Transverse colon (tissue), 4 donors: ENCODE measurements at regions not wholly inside any gene's neighbourhood (a gene's known extent, or its start where the extent isn't known, plus 50 kb on each side); places are given as distances from the start of the nearest gene placed in this dataset.
"Not testable (repeated sequence)": the region's sequence is repeated elsewhere in the genome, so short reads cannot be mapped to it uniquely, and the experiment has no call there.

Experiments
- DNase-seq: peaks from one replicate; pipeline ENCODE4 v3.0.0-alpha.2; 2019
- H3K27ac ChIP-seq, 4 donors: fragments of 200-600 bp; sonication (generic); 2 replicates each; pipeline ENCODE4 v1.5.1; 2016 to 2018; ENCODE audit warnings: inconsistent platforms in 4 of 4
- H3K27me3 ChIP-seq: fragments of 200-600 bp; sonication (generic); 2 replicates; pipeline ENCODE4 v1.5.1; 2017; ENCODE audit warnings: inconsistent platforms
- H3K36me3 ChIP-seq, 4 donors: fragments of 200-600 bp; sonication (generic); 2 replicates each; pipeline ENCODE4 v1.5.1; 2017 to 2019; ENCODE audit warnings: inconsistent platforms in 4 of 4
- H3K4me1 ChIP-seq, 4 donors: fragments of 200-600 bp; sonication (generic); 2 replicates each; pipeline ENCODE4 v1.5.1; 2017 to 2020; ENCODE audit warnings: inconsistent platforms in 4 of 4
- H3K4me3 ChIP-seq, 4 donors: fragments of 200-600 bp; sonication (generic); 1 replicate in 1 of 4; 2 replicates in 3 of 4; pipeline versions ENCODE4 v1.5.1 to v1.6.1; 2017 to 2019; ENCODE audit warnings: inconsistent platforms in 4 of 4
- H3K9me3 ChIP-seq, 2 donors: fragments of 200-600 bp; sonication (generic); 2 replicates each; pipeline ENCODE4 v1.5.1; 2017 to 2019; ENCODE audit warnings: inconsistent platforms in 2 of 2
- EP300 ChIP-seq: sonication (generic); formaldehyde crosslinking; IDR thresholded peaks from one replicate; pipeline ENCODE4 v1.6.1; 2017; ENCODE audit warnings: antibody characterized with exemption, low read depth
- POLR2A ChIP-seq: fragments of 450-650 bp; IDR thresholded peaks from one replicate; pipeline ENCODE4 v1.6.1; 2016; ENCODE audit warnings: antibody characterized with exemption, mild to moderate bottlenecking, moderate library complexity
- POLR2AphosphoS5 ChIP-seq, 3 donors: sonication (generic); formaldehyde crosslinking; IDR thresholded peaks; one replicate each; pipeline ENCODE4 v1.6.1; 2016; ENCODE audit warnings: antibody characterized with exemption in 3 of 3
- WGBS, 2 donors: methylation state at CpG; one replicate each; pipeline ENCODE4 v1.1.5; 2018; ENCODE audit warnings: low coverage in 1 of 2; 5-methylcytosine and 5-hydroxymethylcytosine counted together
- in situ Hi-C, 4 donors: fragments of 200-750 bp; cut with MboI; loops; one replicate each; pipeline versions ENCODE4 v1.15.0 to v1.15.1; 2017; ENCODE audit warnings: low sequenced_read_pairs in 3 of 4, low pct_ligation_motif_present in 1 of 4, low pct_unique_long_range_greater_than_20kb in 1 of 4
- intact Hi-C: fragments of 100-400 bp; cut with DNase I; formaldehyde crosslinking; loops from one replicate; pipeline ENCODE4 v1.15.1; 2023; ENCODE audit warnings: low total_unique reads
- TF ChIP-seq, protein P1 (sequence below), 5 experiments: fragments of 200-600 bp in 3 of 5; fragments of 450-650 bp in 2 of 5; sonication (generic) in 3 of 5; IDR thresholded peaks; 1 replicate in 2 of 5; 2 replicates in 3 of 5; pipeline ENCODE4 v1.5.1; 2016 to 2017; ENCODE audit warnings: antibody characterized with exemption in 5 of 5, inconsistent platforms in 3 of 5, mild to moderate bottlenecking in 2 of 5, moderate library complexity in 1 of 5

DNA sequence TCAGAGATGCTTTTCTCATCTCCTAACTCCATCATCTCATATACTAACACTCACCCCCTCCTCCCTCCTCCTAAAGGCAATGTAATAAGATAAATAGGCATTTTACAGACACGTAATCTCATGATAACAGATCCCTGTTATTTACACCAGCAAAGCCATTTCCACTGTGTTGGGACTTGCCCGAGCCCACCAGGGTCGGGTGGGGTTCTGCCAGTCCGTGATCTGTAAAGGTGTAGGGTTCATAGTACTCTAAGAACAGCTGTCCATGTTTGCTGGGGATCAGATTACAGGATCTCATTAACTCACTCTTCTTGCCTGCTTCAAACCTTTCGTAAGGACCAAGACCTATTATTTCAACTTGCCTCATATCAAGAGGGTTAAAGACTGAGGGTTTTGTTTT is 172.4 kb downstream of the FZD1 start:
- H3K27ac ChIP-seq, result no peak overlapping the region
- TF ChIP-seq EP300 (no peak), POLR2AphosphoS5 (IDR thresholded peaks at IDR 0.05) (no peak), POLR2A (no peak)
- TF ChIP-seq, protein P1, sequence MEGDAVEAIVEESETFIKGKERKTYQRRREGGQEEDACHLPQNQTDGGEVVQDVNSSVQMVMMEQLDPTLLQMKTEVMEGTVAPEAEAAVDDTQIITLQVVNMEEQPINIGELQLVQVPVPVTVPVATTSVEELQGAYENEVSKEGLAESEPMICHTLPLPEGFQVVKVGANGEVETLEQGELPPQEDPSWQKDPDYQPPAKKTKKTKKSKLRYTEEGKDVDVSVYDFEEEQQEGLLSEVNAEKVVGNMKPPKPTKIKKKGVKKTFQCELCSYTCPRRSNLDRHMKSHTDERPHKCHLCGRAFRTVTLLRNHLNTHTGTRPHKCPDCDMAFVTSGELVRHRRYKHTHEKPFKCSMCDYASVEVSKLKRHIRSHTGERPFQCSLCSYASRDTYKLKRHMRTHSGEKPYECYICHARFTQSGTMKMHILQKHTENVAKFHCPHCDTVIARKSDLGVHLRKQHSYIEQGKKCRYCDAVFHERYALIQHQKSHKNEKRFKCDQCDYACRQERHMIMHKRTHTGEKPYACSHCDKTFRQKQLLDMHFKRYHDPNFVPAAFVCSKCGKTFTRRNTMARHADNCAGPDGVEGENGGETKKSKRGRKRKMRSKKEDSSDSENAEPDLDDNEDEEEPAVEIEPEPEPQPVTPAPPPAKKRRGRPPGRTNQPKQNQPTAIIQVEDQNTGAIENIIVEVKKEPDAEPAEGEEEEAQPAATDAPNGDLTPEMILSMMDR (IDR thresholded peaks at IDR 0.05), result no peak
- in situ Hi-C loops, result no loop called here
- no peaks in the 10 kb centered on the region for H3K4me1 ChIP-seq
- WGBS, 2 donors, result 33 to 88% methylated on average over 1 to 5 of the region's 5 CpGs
- H3K4me3 ChIP-seq, result no peak overlapping the region
- DNase-seq, result no peak
- H3K9me3 ChIP-seq, result no peaks in the 10 kb centered on the region
- H3K27me3 ChIP-seq, result no peaks in the 10 kb centered on the region
- intact Hi-C loops, result no loop called here
- no peaks in the 10 kb centered on the region for H3K36me3 ChIP-seq

DNA sequence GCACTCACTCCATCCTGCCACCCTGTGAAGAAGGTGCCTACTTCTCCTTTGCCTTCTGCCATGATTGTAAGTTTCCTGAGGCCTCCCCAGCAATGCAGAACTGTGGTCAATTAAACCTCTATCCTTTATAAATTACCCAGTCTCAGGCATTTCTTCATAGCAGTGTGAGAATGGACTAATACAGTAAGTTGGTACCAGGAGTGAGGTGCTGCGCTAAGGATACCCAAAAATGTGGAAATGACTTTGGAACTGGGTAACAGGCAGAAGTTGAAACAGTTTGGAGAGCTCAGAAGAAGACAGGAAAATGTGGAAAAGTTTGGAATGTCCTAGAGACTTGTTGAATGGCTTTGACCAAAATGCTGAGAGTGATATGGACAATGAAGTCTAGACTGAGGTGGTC is 176.0 kb downstream of the FZD1 start:
- intact Hi-C loops, DNase-seq, H3K9me3 ChIP-seq, H3K4me3 ChIP-seq, H3K36me3 ChIP-seq, H3K27ac ChIP-seq, H3K27me3 ChIP-seq, in situ Hi-C loops, H3K4me1 ChIP-seq: not testable (repeated sequence)
- 91% methylated on average over 1 of the region's 1 CpG; no CpG with 5 or more reads in 1 of the 2 donors for WGBS, 2 donors

DNA sequence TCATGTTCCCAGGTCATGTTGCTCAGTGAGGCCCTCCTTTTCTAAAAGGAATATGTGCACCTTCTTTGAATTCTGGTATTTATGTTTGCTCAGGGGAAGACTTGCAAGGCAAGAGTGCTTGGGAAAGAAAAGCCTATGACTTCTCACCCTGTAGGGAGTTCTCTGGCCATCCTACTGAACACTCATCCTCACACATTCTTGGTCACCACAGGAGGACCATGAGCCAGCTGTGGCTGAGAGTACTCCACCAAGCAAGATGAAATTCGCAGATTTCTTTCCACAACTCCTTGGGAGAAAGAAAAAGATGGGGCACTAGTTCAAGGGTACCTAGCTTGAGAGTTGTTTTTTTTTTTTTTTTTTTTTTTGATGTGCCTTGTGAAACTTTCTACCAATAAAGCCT is 179.6 kb downstream of the FZD1 start:
- 40 to 81% methylated on average over 1 of the region's 1 CpG for WGBS, 2 donors
- intact Hi-C loops (no loop called here), in situ Hi-C loops (no loop called here)
- Histone ChIP-seq H3K27me3 (no peaks in the 10 kb centered on the region), H3K4me1 (no peaks in the 10 kb centered on the region), H3K36me3 (no peaks in the 10 kb centered on the region), H3K9me3 (no peaks in the 10 kb centered on the region), H3K27ac (no peak overlapping the region), H3K4me3 (no peak overlapping the region)
- no peak for DNase-seq
- TF ChIP-seq, protein P1 (IDR thresholded peaks at IDR 0.05), result no peak
- TF ChIP-seq POLR2A (no peak), POLR2AphosphoS5 (IDR thresholded peaks at IDR 0.05) (no peak), EP300 (no peak)

DNA sequence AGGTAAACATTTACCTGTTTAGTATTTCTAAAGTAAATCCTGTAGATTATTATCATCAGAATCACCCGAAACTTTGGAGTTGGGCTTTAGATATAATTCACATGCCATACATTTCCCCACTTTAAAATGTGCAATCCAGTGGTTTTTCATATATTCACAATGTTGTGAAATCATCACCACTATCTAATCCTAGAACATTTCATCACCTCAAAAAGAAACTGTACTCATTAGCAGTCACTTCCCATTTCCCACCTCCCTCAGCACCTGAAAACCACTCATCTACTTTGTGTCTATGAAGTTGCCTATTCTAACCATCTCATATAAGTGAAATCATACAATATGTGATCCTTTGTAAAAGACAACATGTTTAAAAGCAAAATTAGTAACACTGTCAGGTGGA is 182.6 kb downstream of the FZD1 start:
- no peaks in the 10 kb centered on the region for H3K27me3 ChIP-seq
- no peak for DNase-seq
- no peak for TF ChIP-seq POLR2A
- TF ChIP-seq, protein P1 (IDR thresholded peaks at IDR 0.05), result no peak
- TF ChIP-seq EP300, result no peak
- no peak for TF ChIP-seq POLR2AphosphoS5 (IDR thresholded peaks at IDR 0.05)
- in situ Hi-C loops, result no loop called here
- no peak overlapping the region for H3K27ac ChIP-seq
- 64 to 84% methylated on average over 1 of the region's 1 CpG for WGBS, 2 donors
- H3K4me1 ChIP-seq, result no peaks in the 10 kb centered on the region
- no peaks in the 10 kb centered on the region for H3K9me3 ChIP-seq
- H3K36me3 ChIP-seq, result no peaks in the 10 kb centered on the region
- intact Hi-C loops, result no loop called here
- no peak overlapping the region for H3K4me3 ChIP-seq

DNA sequence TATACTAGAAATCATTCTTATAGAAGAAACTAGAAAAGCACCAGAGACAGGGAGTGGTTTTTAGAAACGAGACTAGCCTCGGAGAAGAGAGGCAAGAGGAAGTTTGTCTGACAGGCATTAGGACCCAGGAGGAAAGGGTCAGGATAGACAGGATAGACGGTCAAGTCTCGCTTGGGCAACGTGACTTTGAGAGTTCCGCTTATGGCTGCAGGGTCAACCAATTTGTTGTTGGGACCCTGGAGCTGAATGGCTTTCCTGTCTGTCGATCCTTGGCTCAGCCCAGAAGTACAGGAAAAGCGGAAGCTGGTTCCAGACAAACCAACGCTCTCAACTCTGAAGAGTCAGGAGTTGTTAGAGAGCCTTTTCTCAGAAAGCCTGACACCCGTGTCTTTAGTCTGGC is 191.2 kb downstream of the FZD1 start:
- TF ChIP-seq, protein P1 (IDR thresholded peaks at IDR 0.05), result no peak
- no peak for TF ChIP-seq POLR2AphosphoS5 (IDR thresholded peaks at IDR 0.05)
- no peak for TF ChIP-seq POLR2A
- TF ChIP-seq EP300, result no peak
- WGBS, 2 donors, result 57 to 83% methylated on average over 7 to 10 of the region's 10 CpGs

More for the DNA sequence above, 191.2 kb downstream of the FZD1 start:
- H3K9me3 ChIP-seq, result no peaks in the 10 kb centered on the region
- intact Hi-C loops (no loop called here), in situ Hi-C loops (no loop called here)
- no peaks in the 10 kb centered on the region for H3K4me1 ChIP-seq
- no peak overlapping the region for H3K4me3 ChIP-seq
- H3K36me3 ChIP-seq, result no peaks in the 10 kb centered on the region
- no peak overlapping the region for H3K27ac ChIP-seq
- no peaks in the 10 kb centered on the region for H3K27me3 ChIP-seq
- no peak for DNase-seq
